LNCAP (cell line): ENCODE measurements at regions not wholly inside any gene's neighbourhood (a gene's known extent, or its start where the extent isn't known, plus 50 kb on each side); places are given as distances from the start of the nearest gene placed in this dataset.

ENCODE experiments used
- TF ChIP-seq, protein P1 (sequence below): fragments of 450-650 bp; IDR thresholded peaks from 2 replicates; pipeline ENCODE4 v1.5.1; 2017; ENCODE audit warnings: mild to moderate bottlenecking

DNA sequence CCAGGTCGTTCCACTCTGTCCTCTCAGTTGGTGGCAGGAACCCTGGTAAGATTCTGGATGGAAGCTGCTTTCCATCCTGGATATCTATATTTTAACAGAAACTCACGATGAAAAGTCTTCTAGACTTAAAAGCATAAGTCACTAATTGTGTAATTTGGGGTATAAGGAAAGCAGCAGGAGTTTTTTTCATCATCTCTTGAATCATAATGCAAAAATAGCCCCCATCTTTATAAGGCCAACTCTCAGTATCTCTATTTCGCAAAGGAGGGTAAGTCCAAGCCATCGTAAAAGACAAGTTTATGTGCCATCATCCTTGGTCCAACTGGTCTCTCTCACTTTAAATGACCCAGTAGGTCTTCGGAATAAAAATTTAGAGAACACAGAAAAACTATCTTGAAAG, 95.1 kb downstream of the FAM50B start:
- TF ChIP-seq, protein P1, sequence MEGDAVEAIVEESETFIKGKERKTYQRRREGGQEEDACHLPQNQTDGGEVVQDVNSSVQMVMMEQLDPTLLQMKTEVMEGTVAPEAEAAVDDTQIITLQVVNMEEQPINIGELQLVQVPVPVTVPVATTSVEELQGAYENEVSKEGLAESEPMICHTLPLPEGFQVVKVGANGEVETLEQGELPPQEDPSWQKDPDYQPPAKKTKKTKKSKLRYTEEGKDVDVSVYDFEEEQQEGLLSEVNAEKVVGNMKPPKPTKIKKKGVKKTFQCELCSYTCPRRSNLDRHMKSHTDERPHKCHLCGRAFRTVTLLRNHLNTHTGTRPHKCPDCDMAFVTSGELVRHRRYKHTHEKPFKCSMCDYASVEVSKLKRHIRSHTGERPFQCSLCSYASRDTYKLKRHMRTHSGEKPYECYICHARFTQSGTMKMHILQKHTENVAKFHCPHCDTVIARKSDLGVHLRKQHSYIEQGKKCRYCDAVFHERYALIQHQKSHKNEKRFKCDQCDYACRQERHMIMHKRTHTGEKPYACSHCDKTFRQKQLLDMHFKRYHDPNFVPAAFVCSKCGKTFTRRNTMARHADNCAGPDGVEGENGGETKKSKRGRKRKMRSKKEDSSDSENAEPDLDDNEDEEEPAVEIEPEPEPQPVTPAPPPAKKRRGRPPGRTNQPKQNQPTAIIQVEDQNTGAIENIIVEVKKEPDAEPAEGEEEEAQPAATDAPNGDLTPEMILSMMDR: no peak

DNA sequence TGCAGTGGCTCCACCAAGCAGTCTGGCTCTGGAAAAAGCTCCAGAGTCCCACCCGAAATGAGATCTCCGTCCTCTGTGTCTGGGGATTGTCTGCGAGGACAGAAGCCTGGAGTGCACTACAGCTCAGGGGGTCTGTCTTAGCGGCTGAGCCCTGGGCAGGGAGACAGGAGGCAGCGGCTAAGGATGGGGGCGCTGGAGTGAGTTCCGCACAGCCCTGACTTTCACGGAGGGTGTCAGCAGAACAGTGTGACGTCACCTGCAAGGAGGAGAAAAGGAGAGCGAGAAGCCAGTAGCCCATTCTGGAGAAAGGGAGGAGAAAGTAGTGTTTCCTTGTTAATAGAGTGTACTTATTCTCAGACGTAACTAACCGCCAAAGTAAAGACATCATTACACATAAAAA, 97.6 kb downstream of the FAM50B start:
- TF ChIP-seq, protein P1: no peak

DNA sequence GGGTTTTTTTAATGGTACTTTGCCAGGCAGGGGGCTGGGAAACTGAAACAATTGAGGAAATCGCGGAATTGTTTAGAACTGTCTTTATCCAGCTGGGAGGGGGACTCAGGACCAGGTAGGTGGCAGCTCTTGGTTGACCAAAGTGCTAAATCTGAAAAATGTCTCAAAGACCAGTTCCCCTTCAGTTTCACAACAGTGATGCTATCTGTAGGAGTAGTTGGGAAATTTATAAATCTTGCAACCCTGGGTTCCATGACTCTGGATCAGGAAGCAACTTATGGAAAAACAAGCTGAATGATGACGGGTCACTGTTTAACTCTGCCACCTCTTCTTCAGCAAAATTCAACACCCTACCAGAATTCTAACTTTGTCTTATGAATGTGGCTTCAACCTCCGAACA, 99.7 kb downstream of the FAM50B start:
- TF ChIP-seq, protein P1: no peak

DNA sequence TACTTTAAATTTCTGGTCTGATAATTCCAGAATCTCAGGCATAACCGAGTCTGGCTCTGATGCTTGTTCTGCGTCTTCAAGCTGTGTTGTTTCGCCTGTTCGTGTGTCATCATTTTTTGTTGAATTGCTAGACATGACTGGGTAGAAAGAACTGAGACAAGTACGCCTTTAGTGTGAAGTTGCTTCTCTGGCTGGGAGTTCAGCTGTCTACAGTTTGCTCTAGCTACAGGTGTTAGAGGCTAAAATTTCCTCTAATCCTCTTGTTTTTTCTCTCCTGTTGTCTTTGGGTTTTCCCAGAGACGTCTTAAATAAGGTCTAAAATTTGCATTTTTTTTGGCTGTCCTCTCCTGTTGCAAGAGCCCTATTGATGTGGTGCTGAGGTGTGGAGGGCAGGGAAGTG, 100.3 kb downstream of the FAM50B start:
- TF ChIP-seq, protein P1: no peak

- TF ChIP-seq, protein P1: no peak
Observed at GRCh38 chr6:3956054-3956453, 106.9 kb downstream of the FAM50B start.

GRCh38 chr6:3957321-3957720, 108.1 kb downstream of the FAM50B start:
- TF ChIP-seq, protein P1: no peak

- TF ChIP-seq, protein P1: no peak
Observed at GRCh38 chr6:3958255-3958654, 109.1 kb downstream of the FAM50B start.

- TF ChIP-seq, protein P1: no peak
Observed at GRCh38 chr6:3959385-3959784, 110.2 kb downstream of the FAM50B start.
